Tibial artery (tissue), 4 donors: ENCODE measurements at regions not wholly inside any gene's neighbourhood (a gene's known extent, or its start where the extent isn't known, plus 50 kb on each side); places are given as distances from the start of the nearest gene placed in this dataset.
"Not testable (repeated sequence)": the region's sequence is repeated elsewhere in the genome, so short reads cannot be mapped to it uniquely, and the experiment has no call there.

Experiments
- DNase-seq, 2 donors: peaks; one replicate each; pipeline ENCODE4 v3.0.0-alpha.2; 2019
- H3K27ac ChIP-seq, 2 donors: fragments of 200-600 bp; sonication (generic) in 1 of 2; 1 replicate in 1 of 2; 2 replicates in 1 of 2; pipeline ENCODE4 v1.5.1; 2018 to 2019; ENCODE audit warnings: mild to moderate bottlenecking in 1 of 2
- H3K27me3 ChIP-seq, 2 donors: fragments of 200-600 bp; sonication (generic) in 1 of 2; one replicate each; pipeline versions ENCODE4 v1.5.1 to v1.6.0; 2016 to 2019
- H3K36me3 ChIP-seq, 3 donors: fragments of 200-600 bp; sonication (generic) in 2 of 3; one replicate each; pipeline ENCODE4 v1.5.1; 2016 to 2019; ENCODE audit warnings: mild to moderate bottlenecking in 2 of 3
- H3K4me1 ChIP-seq, 4 donors: fragments of 200-600 bp; sonication (generic) in 2 of 4; 1 replicate in 3 of 4; 2 replicates in 1 of 4; pipeline ENCODE4 v1.5.1; 2016 to 2019
- H3K4me3 ChIP-seq, 2 donors: fragments of 200-600 bp; sonication (generic) in 1 of 2; 1 replicate in 1 of 2; 2 replicates in 1 of 2; pipeline ENCODE4 v1.5.1; 2018 to 2019; ENCODE audit warnings: mild to moderate bottlenecking in 2 of 2
- H3K9me3 ChIP-seq, 3 donors: fragments of 200-600 bp; sonication (generic) in 1 of 3; one replicate each; pipeline ENCODE4 v1.5.1; 2016 to 2019
- intact Hi-C: fragments of 100-400 bp; cut with DNase I; formaldehyde crosslinking; loops from one replicate; pipeline ENCODE4 v1.15.0; 2023; ENCODE audit warnings: low total_unique reads
- TF ChIP-seq, protein P1 (sequence below), 2 experiments: fragments of 200-600 bp in 1 of 2; fragments of 450-650 bp in 1 of 2; IDR thresholded peaks; one replicate each; pipeline ENCODE4 v1.5.1; 2017 to 2019; ENCODE audit warnings: antibody characterized with exemption in 2 of 2, mild to moderate bottlenecking in 1 of 2, moderate library complexity in 1 of 2

DNA sequence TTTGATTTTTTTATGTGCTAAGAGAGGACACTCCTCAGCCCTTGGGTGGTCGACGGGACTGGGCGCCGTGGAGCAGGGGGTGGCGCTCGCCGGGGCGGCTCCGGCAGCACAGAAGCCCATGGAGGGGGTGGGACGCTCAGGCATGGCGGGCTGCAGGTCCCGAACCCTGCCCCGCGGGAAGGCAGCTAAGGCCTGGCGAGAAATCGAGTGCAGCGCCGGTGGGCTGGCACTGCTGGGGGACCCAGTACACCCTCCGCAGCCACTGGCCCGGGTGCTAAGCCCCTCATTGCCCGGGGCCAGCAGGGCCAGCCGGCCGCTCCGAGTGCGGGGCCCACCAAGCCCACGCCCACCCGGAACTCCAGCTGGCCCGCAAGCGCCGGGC lies 669.7 kb upstream of the CTNND2 start:
- H3K27ac ChIP-seq, H3K9me3 ChIP-seq, H3K27me3 ChIP-seq, DNase-seq, H3K36me3 ChIP-seq, H3K4me3 ChIP-seq, H3K4me1 ChIP-seq, intact Hi-C loops: not testable (repeated sequence)

GRCh38 chr5:12570688-12571087 lies 666.4 kb upstream of the CTNND2 start:
- peaks cover 0 to 6% (median 0%) of the 10 kb centered on the region in 3 donors for H3K9me3 ChIP-seq
- intact Hi-C loops: no loop called here
- H3K36me3 ChIP-seq: no peaks in the 10 kb centered on the region
- TF ChIP-seq, protein P1, sequence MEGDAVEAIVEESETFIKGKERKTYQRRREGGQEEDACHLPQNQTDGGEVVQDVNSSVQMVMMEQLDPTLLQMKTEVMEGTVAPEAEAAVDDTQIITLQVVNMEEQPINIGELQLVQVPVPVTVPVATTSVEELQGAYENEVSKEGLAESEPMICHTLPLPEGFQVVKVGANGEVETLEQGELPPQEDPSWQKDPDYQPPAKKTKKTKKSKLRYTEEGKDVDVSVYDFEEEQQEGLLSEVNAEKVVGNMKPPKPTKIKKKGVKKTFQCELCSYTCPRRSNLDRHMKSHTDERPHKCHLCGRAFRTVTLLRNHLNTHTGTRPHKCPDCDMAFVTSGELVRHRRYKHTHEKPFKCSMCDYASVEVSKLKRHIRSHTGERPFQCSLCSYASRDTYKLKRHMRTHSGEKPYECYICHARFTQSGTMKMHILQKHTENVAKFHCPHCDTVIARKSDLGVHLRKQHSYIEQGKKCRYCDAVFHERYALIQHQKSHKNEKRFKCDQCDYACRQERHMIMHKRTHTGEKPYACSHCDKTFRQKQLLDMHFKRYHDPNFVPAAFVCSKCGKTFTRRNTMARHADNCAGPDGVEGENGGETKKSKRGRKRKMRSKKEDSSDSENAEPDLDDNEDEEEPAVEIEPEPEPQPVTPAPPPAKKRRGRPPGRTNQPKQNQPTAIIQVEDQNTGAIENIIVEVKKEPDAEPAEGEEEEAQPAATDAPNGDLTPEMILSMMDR (IDR thresholded peaks at IDR 0.05): no peak
- H3K4me3 ChIP-seq: no peak overlapping the region
- no peaks in the 10 kb centered on the region for H3K4me1 ChIP-seq
- no peak overlapping the region for H3K27ac ChIP-seq
- H3K27me3 ChIP-seq: no peaks in the 10 kb centered on the region
- DNase-seq: no peak

GRCh38 chr5:12566441-12566840 lies 662.2 kb upstream of the CTNND2 start:
- no peak for DNase-seq
- no peaks in the 10 kb centered on the region for H3K4me1 ChIP-seq
- no peaks in the 10 kb centered on the region for H3K36me3 ChIP-seq
- no peaks in the 10 kb centered on the region for H3K9me3 ChIP-seq
- H3K4me3 ChIP-seq: no peak overlapping the region
- no peaks in the 10 kb centered on the region for H3K27me3 ChIP-seq
- intact Hi-C loops: no loop called here
- H3K27ac ChIP-seq: no peak overlapping the region
- TF ChIP-seq, protein P1 (IDR thresholded peaks at IDR 0.05): no peak

GRCh38 chr5:12557012-12557411 lies 652.8 kb upstream of the CTNND2 start:
- H3K4me3 ChIP-seq: no peak overlapping the region
- TF ChIP-seq, protein P1 (IDR thresholded peaks at IDR 0.05): no peak
- no peak for DNase-seq
- H3K36me3 ChIP-seq: no peaks in the 10 kb centered on the region
- intact Hi-C loops: no loop called here
- no peaks in the 10 kb centered on the region for H3K4me1 ChIP-seq
- no peak overlapping the region for H3K27ac ChIP-seq
- no peaks in the 10 kb centered on the region for H3K9me3 ChIP-seq
- no peaks in the 10 kb centered on the region for H3K27me3 ChIP-seq

GRCh38 chr5:12526113-12526512 lies 621.9 kb upstream of the CTNND2 start:
- Histone ChIP-seq H3K4me1 (no peaks in the 10 kb centered on the region), H3K4me3 (no peak overlapping the region), H3K27me3 (no peaks in the 10 kb centered on the region), H3K9me3 (no peaks in the 10 kb centered on the region), H3K36me3 (no peaks in the 10 kb centered on the region), H3K27ac (no peak overlapping the region)
- intact Hi-C loops: no loop called here
- no peak for DNase-seq
- TF ChIP-seq, protein P1 (IDR thresholded peaks at IDR 0.05): no peak

GRCh38 chr5:12522116-12522515 lies 617.9 kb upstream of the CTNND2 start:
- H3K4me1 ChIP-seq: no peaks in the 10 kb centered on the region
- TF ChIP-seq, protein P1 (IDR thresholded peaks at IDR 0.05): no peak
- intact Hi-C loops: no loop called here
- H3K27me3 ChIP-seq: no peaks in the 10 kb centered on the region
- H3K4me3 ChIP-seq: no peak overlapping the region
- no peak for DNase-seq
- no peaks in the 10 kb centered on the region for H3K36me3 ChIP-seq
- H3K9me3 ChIP-seq: no peaks in the 10 kb centered on the region
- H3K27ac ChIP-seq: no peak overlapping the region

DNA sequence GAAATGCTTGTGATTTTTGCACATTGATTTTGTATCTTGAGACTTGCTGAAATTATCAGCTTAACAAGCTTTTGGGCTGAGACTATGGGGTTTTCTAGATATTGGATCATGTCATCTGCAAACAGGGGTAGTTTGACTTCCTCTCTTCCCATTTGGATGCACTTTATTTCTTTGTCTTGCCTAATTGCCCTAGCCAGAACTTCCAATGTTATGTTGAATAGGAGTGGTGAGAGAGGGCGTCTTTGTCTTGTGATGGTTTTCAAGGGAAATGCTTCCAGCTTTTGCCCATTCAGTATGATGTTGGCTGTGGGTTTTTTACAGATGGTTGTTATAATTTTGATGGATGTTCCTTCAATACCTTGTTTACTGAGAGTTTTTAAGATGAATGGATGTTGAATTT lies 600.7 kb upstream of the CTNND2 start:
- H3K4me3 ChIP-seq, DNase-seq, H3K4me1 ChIP-seq, H3K27me3 ChIP-seq, H3K9me3 ChIP-seq, H3K27ac ChIP-seq, intact Hi-C loops, H3K36me3 ChIP-seq: not testable (repeated sequence)
